ENCODE measurements at regions not wholly inside any gene's neighbourhood (a gene's known extent, or its start where the extent isn't known, plus 50 kb on each side); places are given as distances from the start of the nearest gene placed in this dataset.

DNA sequence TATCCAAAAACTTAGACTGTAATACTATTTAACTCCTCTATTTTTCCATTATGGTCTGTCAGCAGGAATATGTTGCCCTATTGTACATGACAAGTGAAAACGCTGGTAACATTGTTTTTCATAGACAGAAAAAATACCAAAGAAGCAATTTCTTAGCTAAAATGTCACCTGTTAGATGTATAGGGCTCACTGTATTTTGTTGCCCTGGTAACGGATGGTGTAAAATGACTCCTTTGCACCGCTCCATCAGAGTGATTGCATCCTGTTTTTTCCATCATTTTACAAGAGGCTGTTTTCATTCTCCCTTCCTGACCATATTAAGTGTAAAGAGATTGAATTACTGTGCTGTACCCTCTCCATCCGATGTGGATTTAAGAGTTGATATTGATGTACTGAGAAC, 460.1 kb upstream of the TLE4 start:
- H3K9ac ChIP-seq (ENCODE audit: insufficient read depth, low read length) = no peak overlapping the region
- H3K36me3 ChIP-seq (ENCODE audit: control insufficient read depth, insufficient read depth, low read length) = no peaks in the 10 kb centered on the region
- H3K27ac ChIP-seq (ENCODE audit: insufficient read depth, low read length) = no peak overlapping the region
- H3K4me2 ChIP-seq (ENCODE audit: extremely low read depth, insufficient read depth, low read length) = no peak overlapping the region
- H3K79me2 ChIP-seq (ENCODE audit: control insufficient read depth, insufficient read depth, low read length) = no peaks in the 10 kb centered on the region
- TF ChIP-seq, protein P1, sequence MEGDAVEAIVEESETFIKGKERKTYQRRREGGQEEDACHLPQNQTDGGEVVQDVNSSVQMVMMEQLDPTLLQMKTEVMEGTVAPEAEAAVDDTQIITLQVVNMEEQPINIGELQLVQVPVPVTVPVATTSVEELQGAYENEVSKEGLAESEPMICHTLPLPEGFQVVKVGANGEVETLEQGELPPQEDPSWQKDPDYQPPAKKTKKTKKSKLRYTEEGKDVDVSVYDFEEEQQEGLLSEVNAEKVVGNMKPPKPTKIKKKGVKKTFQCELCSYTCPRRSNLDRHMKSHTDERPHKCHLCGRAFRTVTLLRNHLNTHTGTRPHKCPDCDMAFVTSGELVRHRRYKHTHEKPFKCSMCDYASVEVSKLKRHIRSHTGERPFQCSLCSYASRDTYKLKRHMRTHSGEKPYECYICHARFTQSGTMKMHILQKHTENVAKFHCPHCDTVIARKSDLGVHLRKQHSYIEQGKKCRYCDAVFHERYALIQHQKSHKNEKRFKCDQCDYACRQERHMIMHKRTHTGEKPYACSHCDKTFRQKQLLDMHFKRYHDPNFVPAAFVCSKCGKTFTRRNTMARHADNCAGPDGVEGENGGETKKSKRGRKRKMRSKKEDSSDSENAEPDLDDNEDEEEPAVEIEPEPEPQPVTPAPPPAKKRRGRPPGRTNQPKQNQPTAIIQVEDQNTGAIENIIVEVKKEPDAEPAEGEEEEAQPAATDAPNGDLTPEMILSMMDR (conservative IDR thresholded peaks at IDR 0.05 in 1 of 2, IDR thresholded peaks at IDR 0.05 in 1 of 2; ENCODE audit: low read depth in 1 of 2, low read length in 2 of 2) = no peak
- no peak for TF ChIP-seq EZH2 (IDR thresholded peaks at IDR 0.05; ENCODE audit: low read length, missing control alignments)
- DNase-seq (ENCODE audit: low read depth in 2 of 2) = no peak
- H3K4me3 ChIP-seq (replicated peaks in 1 of 4; ENCODE audit: control extremely low read depth in 1 of 4, insufficient read depth in 1 of 4, low read depth in 3 of 4, low read length in 4 of 4) = no peak overlapping the region
- H2AFZ ChIP-seq (ENCODE audit: low read length) = no peak overlapping the region
- no peaks in the 10 kb centered on the region for H3K27me3 ChIP-seq (ENCODE audit: control insufficient read depth, insufficient read depth, low read length)
- H3K4me1 ChIP-seq (ENCODE audit: control insufficient read depth, extremely low read depth, insufficient read depth, low read length) = no peaks in the 10 kb centered on the region
- H4K20me1 ChIP-seq (ENCODE audit: control insufficient read depth, extremely low read depth, insufficient read depth, low read length) = no peaks in the 10 kb centered on the region
- no peaks in the 10 kb centered on the region for H3K9me3 ChIP-seq (ENCODE audit: control insufficient read depth, insufficient read depth, low read depth, low read length)

DNA sequence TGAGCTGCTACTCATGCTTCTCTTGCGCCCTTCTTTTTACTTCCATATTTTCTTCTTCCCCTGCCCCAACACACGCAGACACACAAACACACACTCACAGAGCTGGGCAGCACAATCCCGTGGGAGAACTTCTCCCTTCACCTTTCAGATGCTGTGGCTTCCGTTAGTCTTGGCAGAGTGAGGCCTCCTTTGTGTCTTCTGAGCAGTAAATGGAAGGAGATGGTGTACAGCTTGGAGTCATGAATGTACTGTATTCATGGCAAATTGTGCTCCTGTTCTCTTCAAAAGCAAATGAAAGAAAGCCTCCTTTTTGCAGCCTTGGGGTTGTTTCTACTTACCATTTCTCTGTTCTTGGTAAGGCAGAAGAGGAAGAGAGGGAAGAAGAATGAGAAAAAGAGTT, 456.6 kb upstream of the TLE4 start:
- no peaks in the 10 kb centered on the region for H3K27me3 ChIP-seq (ENCODE audit: control insufficient read depth, insufficient read depth, low read length)
- no peak overlapping the region for H3K27ac ChIP-seq (ENCODE audit: insufficient read depth, low read length)
- no peaks in the 10 kb centered on the region for H3K79me2 ChIP-seq (ENCODE audit: control insufficient read depth, insufficient read depth, low read length)
- H3K4me3 ChIP-seq (replicated peaks in 1 of 4; ENCODE audit: control extremely low read depth in 1 of 4, insufficient read depth in 1 of 4, low read depth in 3 of 4, low read length in 4 of 4) = no peak overlapping the region
- no peaks in the 10 kb centered on the region for H3K9me3 ChIP-seq (ENCODE audit: control insufficient read depth, insufficient read depth, low read depth, low read length)
- no peaks in the 10 kb centered on the region for H4K20me1 ChIP-seq (ENCODE audit: control insufficient read depth, extremely low read depth, insufficient read depth, low read length)
- H2AFZ ChIP-seq (ENCODE audit: low read length) = no peak overlapping the region
- TF ChIP-seq, protein P1 (conservative IDR thresholded peaks at IDR 0.05 in 1 of 2, IDR thresholded peaks at IDR 0.05 in 1 of 2; ENCODE audit: low read depth in 1 of 2, low read length in 2 of 2) = no peak
- no peak for TF ChIP-seq EZH2 (IDR thresholded peaks at IDR 0.05; ENCODE audit: low read length, missing control alignments)
- DNase-seq (ENCODE audit: low read depth in 2 of 2) = no peak
- H3K4me1 ChIP-seq (ENCODE audit: control insufficient read depth, extremely low read depth, insufficient read depth, low read length) = no peaks in the 10 kb centered on the region
- H3K9ac ChIP-seq (ENCODE audit: insufficient read depth, low read length) = no peak overlapping the region
- H3K36me3 ChIP-seq (ENCODE audit: control insufficient read depth, insufficient read depth, low read length) = no peaks in the 10 kb centered on the region
- H3K4me2 ChIP-seq (ENCODE audit: extremely low read depth, insufficient read depth, low read length) = no peak overlapping the region

DNA sequence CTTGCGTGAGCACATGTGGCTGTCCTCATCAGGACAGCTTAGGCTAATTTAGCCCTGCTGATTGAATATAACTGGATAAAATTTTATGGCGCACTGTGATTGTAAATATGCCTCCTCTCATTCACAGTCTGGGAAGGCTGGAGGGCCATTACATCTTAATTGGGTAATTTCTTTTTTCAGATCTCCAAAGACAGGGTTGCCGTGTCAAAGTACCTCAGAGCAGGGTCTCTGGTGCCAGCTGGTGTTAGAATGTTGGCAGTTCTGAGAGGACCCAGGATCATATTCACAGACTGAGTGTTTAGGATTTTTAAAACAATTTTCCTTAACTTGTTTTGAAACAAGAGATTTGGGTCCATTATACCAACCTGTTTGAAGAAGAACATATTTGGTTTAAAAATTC, 455.7 kb upstream of the TLE4 start:
- H3K4me3 ChIP-seq (replicated peaks in 1 of 4; ENCODE audit: control extremely low read depth in 1 of 4, insufficient read depth in 1 of 4, low read depth in 3 of 4, low read length in 4 of 4) = no peak overlapping the region
- no peaks in the 10 kb centered on the region for H4K20me1 ChIP-seq (ENCODE audit: control insufficient read depth, extremely low read depth, insufficient read depth, low read length)
- no peaks in the 10 kb centered on the region for H3K4me1 ChIP-seq (ENCODE audit: control insufficient read depth, extremely low read depth, insufficient read depth, low read length)
- H2AFZ ChIP-seq (ENCODE audit: low read length) = no peak overlapping the region
- no peaks in the 10 kb centered on the region for H3K9me3 ChIP-seq (ENCODE audit: control insufficient read depth, insufficient read depth, low read depth, low read length)
- no peaks in the 10 kb centered on the region for H3K36me3 ChIP-seq (ENCODE audit: control insufficient read depth, insufficient read depth, low read length)
- no peaks in the 10 kb centered on the region for H3K27me3 ChIP-seq (ENCODE audit: control insufficient read depth, insufficient read depth, low read length)
- no peak for DNase-seq (ENCODE audit: low read depth in 2 of 2)
- no peak overlapping the region for H3K9ac ChIP-seq (ENCODE audit: insufficient read depth, low read length)
- no peaks in the 10 kb centered on the region for H3K79me2 ChIP-seq (ENCODE audit: control insufficient read depth, insufficient read depth, low read length)
- H3K4me2 ChIP-seq (ENCODE audit: extremely low read depth, insufficient read depth, low read length) = no peak overlapping the region
- H3K27ac ChIP-seq (ENCODE audit: insufficient read depth, low read length) = no peak overlapping the region
- TF ChIP-seq, protein P1 (conservative IDR thresholded peaks at IDR 0.05 in 1 of 2, IDR thresholded peaks at IDR 0.05 in 1 of 2; ENCODE audit: low read depth in 1 of 2, low read length in 2 of 2) = peak in 1 of 2 donors; percentile 14
- TF ChIP-seq EZH2 (IDR thresholded peaks at IDR 0.05; ENCODE audit: low read length, missing control alignments) = no peak
